WTC11 (cell line): ENCODE measurements at regions not wholly inside any gene's neighbourhood (a gene's known extent, or its start where the extent isn't known, plus 50 kb on each side); places are given as distances from the start of the nearest gene placed in this dataset.

Experiments
- ATAC-seq: fragments of 200-7000 bp; cut with Tn5 transposase; 2 replicates; pipeline ENCODE4 v1.10.0; 2021; ENCODE audit warnings: mild to moderate bottlenecking, moderate library complexity
- CTCF ChIA-PET: fragments of 300-600 bp; sonication (Branson Sonifier 250); formaldehyde crosslinking; loops from one replicate; lab custom pipeline; 2021; ENCODE audit warnings: antibody characterized with exemption; lab: Charles Lee
- POLR2A ChIA-PET: fragments of 350-600 bp; sonication (Branson Sonifier 250); formaldehyde crosslinking; loops from one replicate; lab custom pipeline; 2021; ENCODE audit warnings: antibody characterized with exemption; lab: Charles Lee
- DNase-seq: peaks from one replicate; pipeline ENCODE4 v3.0.0; 2021; ENCODE audit warnings: low spot score
- H3K27ac Mint-ChIP-seq: 2 replicates; pipeline ENCODE4 v1.8.0; 2021; ENCODE audit warnings: mixed read lengths
- H3K27me3 Mint-ChIP-seq: 2 replicates; pipeline ENCODE4 v1.8.0; 2021; ENCODE audit warnings: low read depth, mild to moderate bottlenecking, moderate library complexity, mixed read lengths
- H3K36me3 Mint-ChIP-seq: 2 replicates; pipeline ENCODE4 v1.8.0; 2021; ENCODE audit warnings: mixed read lengths
- H3K4me1 Mint-ChIP-seq: 2 replicates; pipeline ENCODE4 v1.8.0; 2022; ENCODE audit warnings: mixed read lengths
- H3K4me3 Mint-ChIP-seq: 2 replicates; pipeline ENCODE4 v1.8.0; 2021; ENCODE audit warnings: mild to moderate bottlenecking, moderate library complexity, mixed read lengths
- H3K9me3 Mint-ChIP-seq: 2 replicates; pipeline ENCODE4 v1.8.0; 2021; ENCODE audit warnings: mixed read lengths
- EMX1 ChIP-seq: fragments of 250-450 bp; sonication (Bioruptor Pico); IDR thresholded peaks from 2 replicates; pipeline ENCODE4 v1.8.0; 2021; ENCODE audit warnings: mild to moderate bottlenecking
- FOXK1 ChIP-seq: sonication (generic); formaldehyde crosslinking; IDR thresholded peaks from 2 replicates; pipeline ENCODE4 v1.8.0; 2022; ENCODE audit warnings: mild to moderate bottlenecking, moderate library complexity, missing genetic modification reagents
- FOXP1 ChIP-seq: sonication (generic); formaldehyde crosslinking; IDR thresholded peaks from 2 replicates; pipeline ENCODE4 v1.8.0; 2022; ENCODE audit warnings: missing genetic modification reagents, mild to moderate bottlenecking, moderate library complexity, borderline replicate concordance
- GABPB1 ChIP-seq: sonication (generic); formaldehyde crosslinking; IDR thresholded peaks from 2 replicates; pipeline ENCODE4 v1.8.1; 2023; ENCODE audit warnings: mild to moderate bottlenecking, missing genetic modification reagents
- IRF2 ChIP-seq: sonication (generic); formaldehyde crosslinking; IDR thresholded peaks from 2 replicates; pipeline ENCODE4 v1.8.0; 2022; ENCODE audit warnings: low read depth, missing genetic modification reagents, borderline replicate concordance
- JUN ChIP-seq: sonication (generic); formaldehyde crosslinking; IDR thresholded peaks from 2 replicates; pipeline ENCODE4 v1.8.0; 2023; ENCODE audit warnings: mild to moderate bottlenecking, missing genetic modification reagents
- KAT7 ChIP-seq: sonication (generic); formaldehyde crosslinking; IDR thresholded peaks from 2 replicates; pipeline ENCODE4 v1.8.1; 2023; ENCODE audit warnings: missing genetic modification reagents, mild to moderate bottlenecking, borderline replicate concordance
- NFE2L1 ChIP-seq: sonication (generic); formaldehyde crosslinking; IDR thresholded peaks from 2 replicates; pipeline ENCODE4 v1.8.1; 2023; ENCODE audit warnings: missing genetic modification reagents
- NFYB ChIP-seq: sonication (generic); formaldehyde crosslinking; conservative IDR thresholded peaks from 2 replicates; pipeline ENCODE4 v1.8.0; 2022; ENCODE audit warnings: low read depth, missing genetic modification reagents
- NR3C1 ChIP-seq: sonication (generic); formaldehyde crosslinking; conservative IDR thresholded peaks from 2 replicates; pipeline ENCODE4 v1.8.1; 2023; ENCODE audit warnings: low read depth, mild to moderate bottlenecking, missing genetic modification reagents
- OVOL2 ChIP-seq: fragments of 250-450 bp; sonication (Bioruptor Pico); IDR thresholded peaks from 2 replicates; pipeline ENCODE4 v1.9.0; 2021; ENCODE audit warnings: mild to moderate bottlenecking, borderline replicate concordance
- TCF7 ChIP-seq: sonication (generic); formaldehyde crosslinking; IDR thresholded peaks from 2 replicates; pipeline ENCODE4 v1.8.0; 2022; ENCODE audit warnings: mild to moderate bottlenecking, low read depth, missing genetic modification reagents, moderate library complexity
- TEAD1 ChIP-seq: sonication (generic); formaldehyde crosslinking; IDR thresholded peaks from 2 replicates; pipeline ENCODE4 v1.8.0; 2022; ENCODE audit warnings: mild to moderate bottlenecking, missing genetic modification reagents
- TEAD4 ChIP-seq: sonication (generic); formaldehyde crosslinking; IDR thresholded peaks from 2 replicates; pipeline ENCODE4 v1.8.0; 2022; ENCODE audit warnings: mild to moderate bottlenecking, missing genetic modification reagents
- ZNF219 ChIP-seq: sonication (generic); formaldehyde crosslinking; IDR thresholded peaks from 2 replicates; pipeline ENCODE4 v1.8.0; 2023; ENCODE audit warnings: missing genetic modification reagents, mild to moderate bottlenecking, borderline replicate concordance
- ZNF232 ChIP-seq: sonication (generic); formaldehyde crosslinking; IDR thresholded peaks from 2 replicates; pipeline ENCODE4 v1.8.0; 2022; ENCODE audit warnings: mild to moderate bottlenecking, missing genetic modification reagents
- ZNF263 ChIP-seq: sonication (generic); formaldehyde crosslinking; IDR thresholded peaks from 2 replicates; pipeline ENCODE4 v1.8.1; 2022; ENCODE audit warnings: low read depth, mild to moderate bottlenecking, moderate library complexity, missing genetic modification reagents
- TF ChIP-seq, protein P1 (sequence below): sonication (generic); formaldehyde crosslinking; IDR thresholded peaks from 2 replicates; pipeline ENCODE4 v1.8.0; 2023; ENCODE audit warnings: mild to moderate bottlenecking, missing genetic modification reagents
- TF ChIP-seq, protein P2 (sequence below): sonication (generic); formaldehyde crosslinking; IDR thresholded peaks from 2 replicates; pipeline ENCODE4 v1.8.1; 2023; ENCODE audit warnings: mild to moderate bottlenecking, moderate library complexity, missing genetic modification reagents
- TF ChIP-seq, protein P3 (sequence below): fragments of 250-450 bp; sonication (Bioruptor Pico); IDR thresholded peaks from 2 replicates; pipeline ENCODE4 v1.9.0; 2021; ENCODE audit warnings: mild to moderate bottlenecking
- TF ChIP-seq, protein P4 (sequence below): sonication (generic); formaldehyde crosslinking; IDR thresholded peaks from 2 replicates; pipeline ENCODE4 v1.8.1; 2023; ENCODE audit warnings: mild to moderate bottlenecking, missing genetic modification reagents, borderline replicate concordance
- TF ChIP-seq, protein P5 (sequence below): sonication (generic); formaldehyde crosslinking; IDR thresholded peaks from 2 replicates; pipeline ENCODE4 v1.8.1; 2022; ENCODE audit warnings: low read depth, mild to moderate bottlenecking, moderate library complexity, missing genetic modification reagents, borderline replicate concordance
- TF ChIP-seq, protein P6 (sequence below): sonication (generic); formaldehyde crosslinking; IDR thresholded peaks from 2 replicates; pipeline ENCODE4 v1.8.1; 2022; ENCODE audit warnings: mild to moderate bottlenecking, moderate library complexity, missing genetic modification reagents
- TF ChIP-seq, protein P7 (sequence below): sonication (generic); formaldehyde crosslinking; IDR thresholded peaks from 2 replicates; pipeline ENCODE4 v1.8.1; 2023; ENCODE audit warnings: mild to moderate bottlenecking, missing genetic modification reagents

DNA sequence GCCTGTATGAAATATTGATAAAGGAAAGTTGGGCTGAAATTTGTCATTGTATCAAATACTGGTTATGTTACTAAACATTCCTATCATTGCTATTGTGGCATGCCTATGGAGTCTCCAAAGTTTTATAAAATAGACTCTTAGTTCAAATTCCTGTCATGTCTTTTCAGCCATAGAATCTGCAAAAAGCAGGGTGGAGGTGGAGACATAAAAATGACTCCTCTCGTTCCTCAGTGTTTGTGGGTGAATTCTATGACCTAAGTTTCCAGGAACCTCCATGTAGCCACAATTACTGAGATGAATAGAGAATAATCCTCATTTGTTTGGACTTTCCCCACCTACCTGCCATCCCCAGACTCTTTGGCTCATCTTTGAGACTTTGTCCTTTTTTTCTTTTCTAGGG is 326.3 kb upstream of the ETAA1 start (continued):
- TF ChIP-seq, protein P1, sequence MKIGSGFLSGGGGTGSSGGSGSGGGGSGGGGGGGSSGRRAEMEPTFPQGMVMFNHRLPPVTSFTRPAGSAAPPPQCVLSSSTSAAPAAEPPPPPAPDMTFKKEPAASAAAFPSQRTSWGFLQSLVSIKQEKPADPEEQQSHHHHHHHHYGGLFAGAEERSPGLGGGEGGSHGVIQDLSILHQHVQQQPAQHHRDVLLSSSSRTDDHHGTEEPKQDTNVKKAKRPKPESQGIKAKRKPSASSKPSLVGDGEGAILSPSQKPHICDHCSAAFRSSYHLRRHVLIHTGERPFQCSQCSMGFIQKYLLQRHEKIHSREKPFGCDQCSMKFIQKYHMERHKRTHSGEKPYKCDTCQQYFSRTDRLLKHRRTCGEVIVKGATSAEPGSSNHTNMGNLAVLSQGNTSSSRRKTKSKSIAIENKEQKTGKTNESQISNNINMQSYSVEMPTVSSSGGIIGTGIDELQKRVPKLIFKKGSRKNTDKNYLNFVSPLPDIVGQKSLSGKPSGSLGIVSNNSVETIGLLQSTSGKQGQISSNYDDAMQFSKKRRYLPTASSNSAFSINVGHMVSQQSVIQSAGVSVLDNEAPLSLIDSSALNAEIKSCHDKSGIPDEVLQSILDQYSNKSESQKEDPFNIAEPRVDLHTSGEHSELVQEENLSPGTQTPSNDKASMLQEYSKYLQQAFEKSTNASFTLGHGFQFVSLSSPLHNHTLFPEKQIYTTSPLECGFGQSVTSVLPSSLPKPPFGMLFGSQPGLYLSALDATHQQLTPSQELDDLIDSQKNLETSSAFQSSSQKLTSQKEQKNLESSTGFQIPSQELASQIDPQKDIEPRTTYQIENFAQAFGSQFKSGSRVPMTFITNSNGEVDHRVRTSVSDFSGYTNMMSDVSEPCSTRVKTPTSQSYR, result no peak
- TF ChIP-seq ZNF232 (no peak), TEAD1 (CRISPR knock-in tag) (no peak), TEAD4 (CRISPR knock-in tag) (no peak), ZNF219 (CRISPR knock-in tag) (no peak), OVOL2 (CRISPR knock-in tag) (no peak)
- TF ChIP-seq, protein P2, sequence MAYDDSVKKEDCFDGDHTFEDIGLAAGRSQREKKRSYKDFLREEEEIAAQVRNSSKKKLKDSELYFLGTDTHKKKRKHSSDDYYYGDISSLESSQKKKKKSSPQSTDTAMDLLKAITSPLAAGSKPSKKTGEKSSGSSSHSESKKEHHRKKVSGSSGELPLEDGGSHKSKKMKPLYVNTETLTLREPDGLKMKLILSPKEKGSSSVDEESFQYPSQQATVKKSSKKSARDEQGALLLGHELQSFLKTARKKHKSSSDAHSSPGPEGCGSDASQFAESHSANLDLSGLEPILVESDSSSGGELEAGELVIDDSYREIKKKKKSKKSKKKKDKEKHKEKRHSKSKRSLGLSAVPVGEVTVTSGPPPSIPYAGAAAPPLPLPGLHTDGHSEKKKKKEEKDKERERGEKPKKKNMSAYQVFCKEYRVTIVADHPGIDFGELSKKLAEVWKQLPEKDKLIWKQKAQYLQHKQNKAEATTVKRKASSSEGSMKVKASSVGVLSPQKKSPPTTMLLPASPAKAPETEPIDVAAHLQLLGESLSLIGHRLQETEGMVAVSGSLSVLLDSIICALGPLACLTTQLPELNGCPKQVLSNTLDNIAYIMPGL, result no peak

DNA sequence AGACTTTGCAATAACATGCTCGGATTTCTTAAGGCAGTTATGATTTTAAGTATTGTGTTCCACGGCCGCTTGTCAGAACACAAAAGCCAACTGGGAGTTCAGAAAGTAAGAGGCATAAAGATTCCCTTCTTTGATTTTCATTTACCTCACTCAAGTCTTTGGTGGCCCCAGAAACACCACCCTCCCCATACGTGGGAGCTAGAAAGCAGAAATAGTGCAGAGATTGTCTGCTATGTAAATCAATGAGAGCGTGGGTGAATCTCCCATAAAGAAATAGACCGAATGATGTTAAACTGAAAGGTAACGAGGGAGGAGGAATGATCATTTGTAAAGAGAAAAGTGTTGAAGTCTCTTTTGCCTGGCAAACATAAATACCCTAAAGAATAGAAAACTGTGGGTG is 322.1 kb upstream of the ETAA1 start:
- CTCF ChIA-PET, result no interaction called here
- ATAC-seq (no peak), DNase-seq (no peak)
- Mint-ChIP-seq H3K27me3 (no peaks in the 10 kb centered on the region), H3K9me3 (peaks cover 9% of the 10 kb centered on the region), H3K4me1 (no peaks in the 10 kb centered on the region), H3K4me3 (no peak overlapping the region), H3K27ac (no peak overlapping the region), H3K36me3 (no peaks in the 10 kb centered on the region)
- POLR2A ChIA-PET, result no interaction called here
- TF ChIP-seq IRF2 (CRISPR knock-in tag) (no peak), NFE2L1 (CRISPR knock-in tag) (no peak), JUN (no peak), TCF7 (CRISPR knock-in tag) (no peak), FOXK1 (no peak), KAT7 (CRISPR knock-in tag) (no peak), GABPB1 (CRISPR knock-in tag) (no peak), NR3C1 (no peak), NFYB (CRISPR knock-in tag) (no peak), ZNF263 (CRISPR knock-in tag) (no peak), OVOL2 (CRISPR knock-in tag) (no peak), EMX1 (CRISPR knock-in tag) (no peak), FOXP1 (no peak)
- TF ChIP-seq, protein P3, sequence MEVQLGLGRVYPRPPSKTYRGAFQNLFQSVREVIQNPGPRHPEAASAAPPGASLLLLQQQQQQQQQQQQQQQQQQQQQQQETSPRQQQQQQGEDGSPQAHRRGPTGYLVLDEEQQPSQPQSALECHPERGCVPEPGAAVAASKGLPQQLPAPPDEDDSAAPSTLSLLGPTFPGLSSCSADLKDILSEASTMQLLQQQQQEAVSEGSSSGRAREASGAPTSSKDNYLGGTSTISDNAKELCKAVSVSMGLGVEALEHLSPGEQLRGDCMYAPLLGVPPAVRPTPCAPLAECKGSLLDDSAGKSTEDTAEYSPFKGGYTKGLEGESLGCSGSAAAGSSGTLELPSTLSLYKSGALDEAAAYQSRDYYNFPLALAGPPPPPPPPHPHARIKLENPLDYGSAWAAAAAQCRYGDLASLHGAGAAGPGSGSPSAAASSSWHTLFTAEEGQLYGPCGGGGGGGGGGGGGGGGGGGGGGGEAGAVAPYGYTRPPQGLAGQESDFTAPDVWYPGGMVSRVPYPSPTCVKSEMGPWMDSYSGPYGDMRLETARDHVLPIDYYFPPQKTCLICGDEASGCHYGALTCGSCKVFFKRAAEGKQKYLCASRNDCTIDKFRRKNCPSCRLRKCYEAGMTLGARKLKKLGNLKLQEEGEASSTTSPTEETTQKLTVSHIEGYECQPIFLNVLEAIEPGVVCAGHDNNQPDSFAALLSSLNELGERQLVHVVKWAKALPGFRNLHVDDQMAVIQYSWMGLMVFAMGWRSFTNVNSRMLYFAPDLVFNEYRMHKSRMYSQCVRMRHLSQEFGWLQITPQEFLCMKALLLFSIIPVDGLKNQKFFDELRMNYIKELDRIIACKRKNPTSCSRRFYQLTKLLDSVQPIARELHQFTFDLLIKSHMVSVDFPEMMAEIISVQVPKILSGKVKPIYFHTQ (CRISPR knock-in tag), result no peak
- TF ChIP-seq, protein P4, sequence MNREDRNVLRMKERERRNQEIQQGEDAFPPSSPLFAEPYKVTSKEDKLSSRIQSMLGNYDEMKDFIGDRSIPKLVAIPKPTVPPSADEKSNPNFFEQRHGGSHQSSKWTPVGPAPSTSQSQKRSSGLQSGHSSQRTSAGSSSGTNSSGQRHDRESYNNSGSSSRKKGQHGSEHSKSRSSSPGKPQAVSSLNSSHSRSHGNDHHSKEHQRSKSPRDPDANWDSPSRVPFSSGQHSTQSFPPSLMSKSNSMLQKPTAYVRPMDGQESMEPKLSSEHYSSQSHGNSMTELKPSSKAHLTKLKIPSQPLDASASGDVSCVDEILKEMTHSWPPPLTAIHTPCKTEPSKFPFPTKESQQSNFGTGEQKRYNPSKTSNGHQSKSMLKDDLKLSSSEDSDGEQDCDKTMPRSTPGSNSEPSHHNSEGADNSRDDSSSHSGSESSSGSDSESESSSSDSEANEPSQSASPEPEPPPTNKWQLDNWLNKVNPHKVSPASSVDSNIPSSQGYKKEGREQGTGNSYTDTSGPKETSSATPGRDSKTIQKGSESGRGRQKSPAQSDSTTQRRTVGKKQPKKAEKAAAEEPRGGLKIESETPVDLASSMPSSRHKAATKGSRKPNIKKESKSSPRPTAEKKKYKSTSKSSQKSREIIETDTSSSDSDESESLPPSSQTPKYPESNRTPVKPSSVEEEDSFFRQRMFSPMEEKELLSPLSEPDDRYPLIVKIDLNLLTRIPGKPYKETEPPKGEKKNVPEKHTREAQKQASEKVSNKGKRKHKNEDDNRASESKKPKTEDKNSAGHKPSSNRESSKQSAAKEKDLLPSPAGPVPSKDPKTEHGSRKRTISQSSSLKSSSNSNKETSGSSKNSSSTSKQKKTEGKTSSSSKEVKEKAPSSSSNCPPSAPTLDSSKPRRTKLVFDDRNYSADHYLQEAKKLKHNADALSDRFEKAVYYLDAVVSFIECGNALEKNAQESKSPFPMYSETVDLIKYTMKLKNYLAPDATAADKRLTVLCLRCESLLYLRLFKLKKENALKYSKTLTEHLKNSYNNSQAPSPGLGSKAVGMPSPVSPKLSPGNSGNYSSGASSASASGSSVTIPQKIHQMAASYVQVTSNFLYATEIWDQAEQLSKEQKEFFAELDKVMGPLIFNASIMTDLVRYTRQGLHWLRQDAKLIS, result no peak
- TF ChIP-seq, protein P5, sequence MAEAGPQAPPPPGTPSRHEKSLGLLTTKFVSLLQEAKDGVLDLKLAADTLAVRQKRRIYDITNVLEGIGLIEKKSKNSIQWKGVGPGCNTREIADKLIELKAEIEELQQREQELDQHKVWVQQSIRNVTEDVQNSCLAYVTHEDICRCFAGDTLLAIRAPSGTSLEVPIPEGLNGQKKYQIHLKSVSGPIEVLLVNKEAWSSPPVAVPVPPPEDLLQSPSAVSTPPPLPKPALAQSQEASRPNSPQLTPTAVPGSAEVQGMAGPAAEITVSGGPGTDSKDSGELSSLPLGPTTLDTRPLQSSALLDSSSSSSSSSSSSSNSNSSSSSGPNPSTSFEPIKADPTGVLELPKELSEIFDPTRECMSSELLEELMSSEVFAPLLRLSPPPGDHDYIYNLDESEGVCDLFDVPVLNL (CRISPR knock-in tag), result no peak
- TF ChIP-seq, protein P6, sequence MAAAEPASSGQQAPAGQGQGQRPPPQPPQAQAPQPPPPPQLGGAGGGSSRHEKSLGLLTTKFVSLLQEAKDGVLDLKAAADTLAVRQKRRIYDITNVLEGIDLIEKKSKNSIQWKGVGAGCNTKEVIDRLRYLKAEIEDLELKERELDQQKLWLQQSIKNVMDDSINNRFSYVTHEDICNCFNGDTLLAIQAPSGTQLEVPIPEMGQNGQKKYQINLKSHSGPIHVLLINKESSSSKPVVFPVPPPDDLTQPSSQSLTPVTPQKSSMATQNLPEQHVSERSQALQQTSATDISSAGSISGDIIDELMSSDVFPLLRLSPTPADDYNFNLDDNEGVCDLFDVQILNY (CRISPR knock-in tag), result no peak
- TF ChIP-seq, protein P7, sequence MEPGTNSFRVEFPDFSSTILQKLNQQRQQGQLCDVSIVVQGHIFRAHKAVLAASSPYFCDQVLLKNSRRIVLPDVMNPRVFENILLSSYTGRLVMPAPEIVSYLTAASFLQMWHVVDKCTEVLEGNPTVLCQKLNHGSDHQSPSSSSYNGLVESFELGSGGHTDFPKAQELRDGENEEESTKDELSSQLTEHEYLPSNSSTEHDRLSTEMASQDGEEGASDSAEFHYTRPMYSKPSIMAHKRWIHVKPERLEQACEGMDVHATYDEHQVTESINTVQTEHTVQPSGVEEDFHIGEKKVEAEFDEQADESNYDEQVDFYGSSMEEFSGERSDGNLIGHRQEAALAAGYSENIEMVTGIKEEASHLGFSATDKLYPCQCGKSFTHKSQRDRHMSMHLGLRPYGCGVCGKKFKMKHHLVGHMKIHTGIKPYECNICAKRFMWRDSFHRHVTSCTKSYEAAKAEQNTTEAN (CRISPR knock-in tag), result no peak
